ENCODE measurements at regions not wholly inside any gene's neighbourhood (a gene's known extent, or its start where the extent isn't known, plus 50 kb on each side); places are given as distances from the start of the nearest gene placed in this dataset.

GRCh38 chr9:27673641-27674040 lies 100.4 kb upstream of the C9orf72 start (continued):
- TF ChIP-seq TRIM24 (IDR thresholded peaks at IDR 0.05) = no peak

GRCh38 chr9:27675354-27675753 lies 102.1 kb upstream of the C9orf72 start:
- ChIA-PET CTCF (ENCODE audit: low intra/inter-chr PET ratio) (no interaction called here), POLR2A (no interaction called here)
- FAIRE-seq = no peak

GRCh38 chr9:27676827-27677226 lies 103.5 kb upstream of the C9orf72 start:
- Histone ChIP-seq H3K9ac (ENCODE audit: insufficient read depth in 1 of 2, low read depth in 2 of 2, low read length in 2 of 2) (no peak overlapping the region), H3K9me3 (replicated peaks; ENCODE audit: control insufficient read depth, insufficient read depth, low read depth, low read length) (no peaks in the 10 kb centered on the region), H3K27me3 (ENCODE audit: control insufficient read depth in 2 of 2, insufficient read depth in 2 of 2, low read length in 2 of 2) (no peaks in the 10 kb centered on the region), H3K27ac (ENCODE audit: extremely low read depth, low read depth, low read length) (no peak overlapping the region), H3K79me2 (ENCODE audit: control insufficient read depth, insufficient read depth, low read length) (no peaks in the 10 kb centered on the region), H4K20me1 (replicated peaks; ENCODE audit: control insufficient read depth, insufficient read depth, low read length) (no peaks in the 10 kb centered on the region), H3K4me3 (no peak overlapping the region), H3K4me2 (ENCODE audit: insufficient read depth, low read length) (no peak overlapping the region), H2AFZ (ENCODE audit: low read depth, low read length) (no peak overlapping the region), H3K9me1 (ENCODE audit: control insufficient read depth, insufficient read depth, low read length) (no peaks in the 10 kb centered on the region), H3K4me1 (replicated peaks in 1 of 2; ENCODE audit: control insufficient read depth in 2 of 2, insufficient read depth in 2 of 2, low read length in 2 of 2) (no peaks in the 10 kb centered on the region), H3K36me3 (ENCODE audit: control insufficient read depth, insufficient read depth, low read length) (no peaks in the 10 kb centered on the region)
- ChIA-PET CTCF (ENCODE audit: low intra/inter-chr PET ratio) (no interaction called here), POLR2A (no interaction called here)
- TF ChIP-seq SIN3A (IDR thresholded peaks at IDR 0.05; ENCODE audit: borderline replicate concordance in 2 of 2, control insufficient read depth in 1 of 2, low read depth in 2 of 2, low read length in 2 of 2) = no peak
- no peak for TF ChIP-seq NEUROD1 (IDR thresholded peaks at IDR 0.05; ENCODE audit: borderline replicate concordance, low read depth, low read length, partially characterized antibody)
- no peak for TF ChIP-seq NFRKB (IDR thresholded peaks at IDR 0.05; ENCODE audit: low read depth)
- TF ChIP-seq ZNF740 (CRISPR knock-in tag; IDR thresholded peaks at IDR 0.05) = no peak
- no peak for TF ChIP-seq ZNF740 (tag; IDR thresholded peaks at IDR 0.05)
- TF ChIP-seq POLR3G (IDR thresholded peaks at IDR 0.05; ENCODE audit: extremely low read depth, insufficient read length, insufficient replicate concordance) = no peak
- TF ChIP-seq ELF2 (CRISPR knock-in tag; IDR thresholded peaks at IDR 0.05) = no peak
- TF ChIP-seq JUNB (CRISPR knock-in tag; conservative IDR thresholded peaks at IDR 0.05) = no peak
- TF ChIP-seq SRF (CRISPR knock-in tag; IDR thresholded peaks at IDR 0.05) = no peak
- no peak for TF ChIP-seq MBD2 (IDR thresholded peaks at IDR 0.05; ENCODE audit: borderline replicate concordance, low read depth)
- intact Hi-C loops (cut with micrococcal nuclease) = no loop called here
- 0% methylated on average over 2 of the region's 2 CpGs for WGBS (ENCODE audit: insufficient coverage, low coverage, missing lambda C conversion rate)
- no peak for DNase-seq (ENCODE audit: extremely low read depth in 1 of 4, low spot score in 3 of 4)
- no peak for ATAC-seq
- FAIRE-seq = no peak
- BruUV-seq (replicated peaks) = no TSS peak
- in situ Hi-C loops (cut with MboI) = no loop called here

More at GRCh38 chr9:27675354-27675753, 102.1 kb upstream of the C9orf72 start:
- DNase-seq (ENCODE audit: extremely low read depth in 1 of 4, low spot score in 3 of 4) (no peak), ATAC-seq (no peak)
- BruUV-seq (replicated peaks) = no TSS peak
- Histone ChIP-seq H3K27me3 (ENCODE audit: control insufficient read depth in 2 of 2, insufficient read depth in 2 of 2, low read length in 2 of 2) (no peaks in the 10 kb centered on the region), H3K27ac (ENCODE audit: extremely low read depth, low read depth, low read length) (no peak overlapping the region), H3K79me2 (ENCODE audit: control insufficient read depth, insufficient read depth, low read length) (no peaks in the 10 kb centered on the region), H3K4me2 (ENCODE audit: insufficient read depth, low read length) (no peak overlapping the region), H3K4me1 (replicated peaks in 1 of 2; ENCODE audit: control insufficient read depth in 2 of 2, insufficient read depth in 2 of 2, low read length in 2 of 2) (no peaks in the 10 kb centered on the region), H3K9me1 (ENCODE audit: control insufficient read depth, insufficient read depth, low read length) (no peaks in the 10 kb centered on the region), H2AFZ (ENCODE audit: low read depth, low read length) (no peak overlapping the region), H4K20me1 (replicated peaks; ENCODE audit: control insufficient read depth, insufficient read depth, low read length) (no peaks in the 10 kb centered on the region), H3K4me3 (no peak overlapping the region), H3K9me3 (replicated peaks; ENCODE audit: control insufficient read depth, insufficient read depth, low read depth, low read length) (no peaks in the 10 kb centered on the region), H3K36me3 (ENCODE audit: control insufficient read depth, insufficient read depth, low read length) (no peaks in the 10 kb centered on the region), H3K9ac (ENCODE audit: insufficient read depth in 1 of 2, low read depth in 2 of 2, low read length in 2 of 2) (no peak overlapping the region)
- intact Hi-C loops (cut with micrococcal nuclease) (no loop called here), in situ Hi-C loops (cut with MboI) (no loop called here)
- 0% methylated on average over 1 of the region's 6 CpGs for WGBS (ENCODE audit: insufficient coverage, low coverage, missing lambda C conversion rate)
- no peak for TF ChIP-seq TGIF2 (CRISPR knock-in tag; IDR thresholded peaks at IDR 0.05)
- no peak for TF ChIP-seq MYC (IDR thresholded peaks at IDR 0.05; ENCODE audit: low read depth, low read length)
- no peak for TF ChIP-seq MYC (CRISPR knock-in tag; IDR thresholded peaks at IDR 0.05; ENCODE audit: borderline replicate concordance, low read depth)
- no peak for TF ChIP-seq NFXL1 (CRISPR knock-in tag; IDR thresholded peaks at IDR 0.05)
- TF ChIP-seq GABPA (tag; conservative IDR thresholded peaks at IDR 0.05; ENCODE audit: low read depth) = no peak
- no peak for TF ChIP-seq EZH2 (IDR thresholded peaks at IDR 0.05; ENCODE audit: borderline replicate concordance, low read depth, low read length)
- no peak for TF ChIP-seq DMBX1 (CRISPR knock-in tag; IDR thresholded peaks at IDR 0.05; ENCODE audit: borderline replicate concordance)
- no peak for TF ChIP-seq ZNF764 (CRISPR knock-in tag; IDR thresholded peaks at IDR 0.05; ENCODE audit: low read depth)
- TF ChIP-seq NR3C1 (CRISPR knock-in tag; IDR thresholded peaks at IDR 0.05) = no peak
- no peak for TF ChIP-seq DNMT1 (IDR thresholded peaks at IDR 0.05)

Data from K562 (cell line).